IMR-90 (cell line): ENCODE measurements at regions not wholly inside any gene's neighbourhood (a gene's known extent, or its start where the extent isn't known, plus 50 kb on each side); places are given as distances from the start of the nearest gene placed in this dataset.

Experiments used
- ATAC-seq: fragments of 200-7000 bp; cut with Tn5 transposase; 2 replicates; pipeline ENCODE4 v1.9.1; 2020; ENCODE audit warnings: low read depth, mild to moderate bottlenecking, moderate library complexity
- BruUV-seq: library from RNA; stranded (reverse); fragments of 400-500 nt; replicated peaks from 2 replicates; lab custom pipeline; 2021; lab: Mats Ljungman, UMichigan
- CTCF ChIA-PET: fragments of 300-600 bp; formaldehyde crosslinking; extraction: SDS; loops from one replicate; lab custom pipeline; 2021; ENCODE audit warnings: antibody characterized with exemption; lab: Yijun Ruan, JAX
- POLR2A ChIA-PET: fragments of 300-600 bp; sonication (Branson Sonifier 250); formaldehyde crosslinking; loops from one replicate; lab custom pipeline; 2022; ENCODE audit warnings: antibody characterized with exemption; ENCODE audit not compliant: unreplicated experiment; lab: Charles Lee
- DNase-seq: peaks from one replicate; pipeline ENCODE4 v3.0.0; 2013
- H2AFZ ChIP-seq: replicated peaks from 2 replicates; pipeline ENCODE3; 2013; ENCODE audit warnings: low read length, mild to moderate bottlenecking; ENCODE audit not compliant: poor library complexity
- H2AK5ac ChIP-seq: 2 replicates; pipeline ENCODE4 v1.6.1; 2013; ENCODE audit warnings: low read depth, low read length, inconsistent platforms
- H2AK9ac ChIP-seq: replicated peaks from 2 replicates; pipeline ENCODE3; 2013; ENCODE audit warnings: mild to moderate bottlenecking, low read depth, low read length, moderate library complexity; ENCODE audit not compliant: poor library complexity
- H2BK120ac ChIP-seq: 2 replicates; pipeline ENCODE4 v1.6.1; 2013; ENCODE audit warnings: low read depth, low read length, inconsistent platforms
- H2BK15ac ChIP-seq: 3 replicates; pipeline ENCODE4 v1.6.1; 2013; ENCODE audit warnings: low read depth, low read length, inconsistent platforms
- H2BK20ac ChIP-seq: 2 replicates; pipeline ENCODE4 v1.6.1; 2013; ENCODE audit warnings: low read depth, mild to moderate bottlenecking, inconsistent platforms, low read length, moderate library complexity
- H2BK5ac ChIP-seq: 2 replicates; pipeline ENCODE4 v1.6.1; 2013; ENCODE audit warnings: mild to moderate bottlenecking, low read depth, low read length, inconsistent platforms; ENCODE audit not compliant: poor library complexity, severe bottlenecking
- H3K14ac ChIP-seq: replicated peaks from 2 replicates; pipeline ENCODE4 v1.6.1; 2013; ENCODE audit warnings: low read depth, low read length, inconsistent platforms
- H3K18ac ChIP-seq: 2 replicates; pipeline ENCODE4 v1.6.1; 2013; ENCODE audit warnings: low read depth, low read length, control low read depth
- H3K23ac ChIP-seq: 2 replicates; pipeline ENCODE4 v1.6.1; 2013; ENCODE audit warnings: low read depth, low read length, inconsistent platforms
- H3K27ac ChIP-seq: 2 replicates; pipeline ENCODE4 v1.5.1; 2013; ENCODE audit warnings: mild to moderate bottlenecking, control low read depth, low read length; ENCODE audit not compliant: insufficient read depth
- H3K27me3 ChIP-seq: 2 replicates; pipeline ENCODE4 v1.6.1; 2013; ENCODE audit warnings: low read length; ENCODE audit not compliant: control insufficient read depth, insufficient read depth
- H3K36me3 ChIP-seq: 2 replicates; pipeline ENCODE4 v1.6.1; 2013; ENCODE audit warnings: low read length, mixed read lengths; ENCODE audit not compliant: control insufficient read depth, insufficient read depth
- H3K4ac ChIP-seq: 2 replicates; pipeline ENCODE4 v1.6.1; 2013; ENCODE audit warnings: low read depth, low read length, inconsistent platforms
- H3K4me1 ChIP-seq: 2 replicates; pipeline ENCODE4 v1.6.1; 2013; ENCODE audit warnings: low read length, mixed read lengths; ENCODE audit not compliant: control insufficient read depth, insufficient read depth
- H3K4me2 ChIP-seq: 2 replicates; pipeline ENCODE4 v1.6.1; 2013; ENCODE audit warnings: low read depth, mild to moderate bottlenecking, control low read depth, low read length, moderate library complexity
- H3K4me3 ChIP-seq: 2 replicates; pipeline ENCODE4 v1.5.1; 2013; ENCODE audit warnings: low read depth, mild to moderate bottlenecking, control low read depth, low read length, moderate library complexity; ENCODE audit not compliant: insufficient read depth
- H3K56ac ChIP-seq: 2 replicates; pipeline ENCODE4 v1.6.1; 2013; ENCODE audit warnings: low read length, inconsistent platforms; ENCODE audit not compliant: insufficient read depth; ENCODE audit errors: extremely low read depth
- H3K79me1 ChIP-seq, 2 experiments: 2 replicates each; pipeline ENCODE4 v1.6.1; 2013; ENCODE audit warnings: low read length in 2 of 2, inconsistent platforms in 1 of 2, low read depth in 1 of 2
- H3K9ac ChIP-seq: 2 replicates; pipeline ENCODE4 v1.6.1; 2013; ENCODE audit warnings: low read depth, low read length, control low read depth
- H3K9me1 ChIP-seq: 2 replicates; pipeline ENCODE4 v1.6.1; 2013; ENCODE audit warnings: low read length, inconsistent platforms; ENCODE audit not compliant: insufficient read depth
- H3K9me3 ChIP-seq: 2 replicates; pipeline ENCODE4 v1.6.1; 2013; ENCODE audit warnings: low read length; ENCODE audit not compliant: control insufficient read depth, insufficient read depth
- H4K20me1 ChIP-seq: 2 replicates; pipeline ENCODE4 v1.6.1; 2013; ENCODE audit warnings: low read length, inconsistent platforms; ENCODE audit not compliant: insufficient read depth
- H4K5ac ChIP-seq: 2 replicates; pipeline ENCODE4 v1.6.1; 2013; ENCODE audit warnings: mild to moderate bottlenecking, low read depth, low read length, control low read depth
- H4K8ac ChIP-seq, 2 experiments: 2 replicates each; pipeline ENCODE4 v1.6.1; 2013; ENCODE audit warnings: low read depth in 2 of 2, low read length in 2 of 2, control low read depth in 1 of 2, inconsistent platforms in 1 of 2
- H4K91ac ChIP-seq: 2 replicates; pipeline ENCODE4 v1.6.1; 2013; ENCODE audit warnings: low read depth, low read length, inconsistent platforms; ENCODE audit not compliant: insufficient read depth
- BHLHE40 ChIP-seq: fragments of 150-350 bp; IDR thresholded peaks from 2 replicates; pipeline ENCODE4 v1.6.1; 2016; ENCODE audit warnings: mild to moderate bottlenecking, low read depth, low read length
- CHD1 ChIP-seq: IDR thresholded peaks from 2 replicates; pipeline ENCODE4 v1.6.1; 2012; ENCODE audit warnings: low read depth, low read length, improper control_type of control experiment
- CTCF ChIP-seq: conservative IDR thresholded peaks from 2 replicates; pipeline ENCODE4 v1.5.1; 2012; ENCODE audit warnings: mild to moderate bottlenecking, low read depth, low read length, improper control_type of control experiment
- ELK1 ChIP-seq: fragments of 150-350 bp; IDR thresholded peaks from 2 replicates; pipeline ENCODE4 v1.6.1; 2016; ENCODE audit warnings: low read depth, mild to moderate bottlenecking, low read length, moderate library complexity, borderline replicate concordance
- MAFK ChIP-seq: IDR thresholded peaks from 2 replicates; pipeline ENCODE4 v1.6.1; 2012; ENCODE audit warnings: low read depth, low read length, improper control_type of control experiment
- MXI1 ChIP-seq: IDR thresholded peaks from 2 replicates; pipeline ENCODE4 v1.6.1; 2012; ENCODE audit warnings: low read depth, mild to moderate bottlenecking, low read length, moderate library complexity, borderline replicate concordance
- POLR2A ChIP-seq: IDR thresholded peaks from 2 replicates; pipeline ENCODE4 v1.6.1; 2012; ENCODE audit warnings: mild to moderate bottlenecking, low read depth, low read length
- RAD21 ChIP-seq: IDR thresholded peaks from 2 replicates; pipeline ENCODE4 v1.6.1; 2012; ENCODE audit warnings: low read length, improper control_type of control experiment
- RCOR1 ChIP-seq: IDR thresholded peaks from 2 replicates; pipeline ENCODE4 v1.6.1; 2012; ENCODE audit warnings: mild to moderate bottlenecking, low read length, improper control_type of control experiment; ENCODE audit not compliant: insufficient replicate concordance
- RFX5 ChIP-seq: IDR thresholded peaks from 2 replicates; pipeline ENCODE4 v1.8.0; 2012; ENCODE audit warnings: low read depth, mild to moderate bottlenecking, low read length, moderate library complexity
- SMC3 ChIP-seq: fragments of 150-350 bp; IDR thresholded peaks from 2 replicates; pipeline ENCODE4 v1.6.1; 2016; ENCODE audit warnings: low read depth, mild to moderate bottlenecking, antibody characterized with exemption, low read length, moderate library complexity
- WGBS, 2 experiments: methylation state at CpG; one replicate each; pipeline versions ENCODE4 v1.1.5 to v1.1.7; 2013; ENCODE audit warnings: missing lambda C conversion rate in 2 of 2; ENCODE audit not compliant: insufficient read length in 1 of 2; ENCODE audit errors: extremely low coverage in 2 of 2; 5-methylcytosine and 5-hydroxymethylcytosine counted together
- dilution Hi-C: fragments of 300-500 bp; cut with HindIII; formaldehyde crosslinking; loops from one replicate; pipeline ENCODE4 v1.14.3; 2018; ENCODE audit warnings: low sequenced_read_pairs; ENCODE audit not compliant: unreplicated experiment
- in situ Hi-C: fragments of 300-500 bp; cut with MboI; formaldehyde crosslinking; loops from 3 replicates; pipeline ENCODE4 v1.14.3; 2019; ENCODE audit warnings: low sequenced_read_pairs, inconsistent platforms, mixed read lengths
- intact Hi-C: fragments of 100-400 bp; cut with micrococcal nuclease; formaldehyde crosslinking; loops from 2 replicates; pipeline ENCODE4 v1.10.0; 2022

GRCh38 chr3:153250446-153250845, 88.4 kb downstream of the RAP2B start:
- CTCF ChIA-PET, result no interaction called here
- POLR2A ChIA-PET, result interaction anchor here (1.2 kb wide), 1 partner anchor 89 kb away, joined by 3 read pairs; no protein-coding TSS in a partner anchor
- H4K20me1 ChIP-seq, result no peaks in the 10 kb centered on the region

More at GRCh38 chr3:153250446-153250845, 88.4 kb downstream of the RAP2B start:
- Histone ChIP-seq H3K18ac (no peak overlapping the region), H3K4me3 (no peak overlapping the region), H2BK15ac (no peak overlapping the region), H2BK20ac (no peak overlapping the region), H3K4ac (no peak overlapping the region), H3K14ac (no peak overlapping the region), H3K36me3 (no peaks in the 10 kb centered on the region), H3K9ac (no peak overlapping the region), H3K27me3 (no peaks in the 10 kb centered on the region), H3K4me1 (peaks cover 5% of the 10 kb centered on the region), H2AFZ (no peak overlapping the region), H3K56ac (no peak overlapping the region), H4K8ac (no peak overlapping the region), H3K23ac (no peak overlapping the region), H3K9me1 (peaks cover 2% of the 10 kb centered on the region; the same call in 1 of the 2 replicates), H3K9me3 (no peaks in the 10 kb centered on the region), H2BK120ac (no peak overlapping the region), H4K91ac (no peak overlapping the region), H3K79me1 (no peaks in the 10 kb centered on the region), H2BK5ac (no peak overlapping the region), H2AK5ac (no peak overlapping the region), H4K5ac (0 out of 2 replicates have a peak overlapping the region, but pooled peaks have one; percentile 8), H3K4me2 (no peak overlapping the region), H2AK9ac (no peak overlapping the region), H3K27ac (no peak overlapping the region)
- no TSS peak for BruUV-seq
- in situ Hi-C loops (no loop called here), dilution Hi-C loops (no loop called here), intact Hi-C loops (no loop called here)
- DNase-seq (no peak), ATAC-seq (no peak)
- WGBS, 2 experiments, result no CpG with 5 or more reads among the region's 2 CpGs
- no peak for TF ChIP-seq RAD21
- TF ChIP-seq ELK1, result no peak
- TF ChIP-seq SMC3, result no peak
- no peak for TF ChIP-seq MAFK
- TF ChIP-seq RCOR1, result no peak
- TF ChIP-seq BHLHE40, result no peak
- TF ChIP-seq POLR2A, result no peak
- TF ChIP-seq CTCF, result no peak
- no peak for TF ChIP-seq CHD1
- TF ChIP-seq RFX5, result no peak
- TF ChIP-seq MXI1, result no peak
